ENCODE measurements at regions not wholly inside any gene's neighbourhood (a gene's known extent, or its start where the extent isn't known, plus 50 kb on each side); places are given as distances from the start of the nearest gene placed in this dataset.

- intact Hi-C loops (cut with micrococcal nuclease) = no loop called here
- Histone ChIP-seq H3K36me3 (ENCODE audit: insufficient read depth, low read length) (no peaks in the 10 kb centered on the region), H3K27me3 (ENCODE audit: insufficient read depth, low read length) (no peaks in the 10 kb centered on the region), H3K27ac (ENCODE audit: low read depth, low read length) (no peak overlapping the region), H3K4me1 (ENCODE audit: insufficient read depth, low read length) (no peaks in the 10 kb centered on the region), H3K9me3 (ENCODE audit: control insufficient read depth in 1 of 2, low read length in 2 of 2) (no peaks in the 10 kb centered on the region), H3K4me3 (ENCODE audit: low read length in 2 of 2) (no peak overlapping the region)
- peaks cover 0 to 2% of the 10 kb centered on the region in 2 donors for H3K27me3 Mint-ChIP-seq
- ChIA-PET CTCF (ENCODE audit: partially characterized antibody) (no interaction called here), POLR2A (ENCODE audit: partially characterized antibody) (no interaction called here)
- no peak for DNase-seq
- peaks cover 0 to 10% (median 2%) of the 10 kb centered on the region in 8 donors for H3K9me3 Mint-ChIP-seq
- no peak overlapping the region for H3K27ac Mint-ChIP-seq
- no peak overlapping the region for H3K4me3 Mint-ChIP-seq
- H3K36me3 Mint-ChIP-seq = no peaks in the 10 kb centered on the region
- H3K4me1 Mint-ChIP-seq = no peaks in the 10 kb centered on the region
These were observed 410.9 kb downstream of the PLK2 start for GRCh38 chr5:58048954-58049353.

GRCh38 chr5:58048185-58048925, 411.5 kb downstream of the PLK2 start:
- no peak overlapping the region for H3K27ac ChIP-seq (ENCODE audit: low read depth, low read length)
- ChIA-PET CTCF (ENCODE audit: partially characterized antibody) (no interaction called here), POLR2A (ENCODE audit: partially characterized antibody) (no interaction called here)
- no peaks in the 10 kb centered on the region for H3K9me3 ChIP-seq (ENCODE audit: control insufficient read depth in 1 of 2, low read length in 2 of 2)
- Mint-ChIP-seq H3K4me1 (no peaks in the 10 kb centered on the region), H3K4me3 (no peak overlapping the region), H3K27me3 (peaks cover 0 to 2% of the 10 kb centered on the region in 2 donors), H3K36me3 (no peaks in the 10 kb centered on the region), H3K9me3 (peaks cover 0 to 8% (median 2%) of the 10 kb centered on the region in 8 donors), H3K27ac (no peak overlapping the region)
- intact Hi-C loops (cut with micrococcal nuclease) = no loop called here
- no peak overlapping the region for H3K4me3 ChIP-seq (ENCODE audit: low read length in 2 of 2)
- H3K4me1 ChIP-seq (ENCODE audit: insufficient read depth, low read length) = no peaks in the 10 kb centered on the region
- DNase-seq = no peak
- H3K27me3 ChIP-seq (ENCODE audit: insufficient read depth, low read length) = no peaks in the 10 kb centered on the region
- no peaks in the 10 kb centered on the region for H3K36me3 ChIP-seq (ENCODE audit: insufficient read depth, low read length)

- no peaks in the 10 kb centered on the region for H3K27me3 ChIP-seq (ENCODE audit: insufficient read depth, low read length)
- H3K9me3 Mint-ChIP-seq = peaks cover 0 to 3% (median 0%) of the 10 kb centered on the region in 8 donors
- no peak overlapping the region for H3K27ac ChIP-seq (ENCODE audit: low read depth, low read length)
- H3K27me3 Mint-ChIP-seq = peaks cover 2 to 3% of the 10 kb centered on the region in 2 donors
- no peaks in the 10 kb centered on the region for H3K36me3 ChIP-seq (ENCODE audit: insufficient read depth, low read length)
- H3K4me3 Mint-ChIP-seq = no peak overlapping the region
- no peaks in the 10 kb centered on the region for H3K36me3 Mint-ChIP-seq
- POLR2A ChIA-PET (ENCODE audit: partially characterized antibody) = no interaction called here
- intact Hi-C loops (cut with micrococcal nuclease) = no loop called here
- H3K4me3 ChIP-seq (ENCODE audit: low read length in 2 of 2) = no peak overlapping the region
- H3K27ac Mint-ChIP-seq = no peak overlapping the region
- no peak for DNase-seq
- CTCF ChIA-PET (ENCODE audit: partially characterized antibody) = no interaction called here
- H3K4me1 ChIP-seq (ENCODE audit: insufficient read depth, low read length) = no peaks in the 10 kb centered on the region
- no peaks in the 10 kb centered on the region for H3K9me3 ChIP-seq (ENCODE audit: control insufficient read depth in 1 of 2, low read length in 2 of 2)
- H3K4me1 Mint-ChIP-seq = no peaks in the 10 kb centered on the region
These were observed 413.5 kb downstream of the PLK2 start for GRCh38 chr5:58046371-58046770.

GRCh38 chr5:58044166-58044565, 415.7 kb downstream of the PLK2 start:
- H3K4me3 ChIP-seq (ENCODE audit: low read length in 2 of 2) = no peak overlapping the region
- Mint-ChIP-seq H3K4me3 (no peak overlapping the region), H3K27ac (no peak overlapping the region), H3K4me1 (no peaks in the 10 kb centered on the region), H3K27me3 (peaks cover 2 to 3% of the 10 kb centered on the region in 2 donors), H3K9me3 (no peaks in the 10 kb centered on the region), H3K36me3 (no peaks in the 10 kb centered on the region)
- H3K27me3 ChIP-seq (ENCODE audit: insufficient read depth, low read length) = no peaks in the 10 kb centered on the region
- H3K4me1 ChIP-seq (ENCODE audit: insufficient read depth, low read length) = no peaks in the 10 kb centered on the region
- DNase-seq = no peak
- H3K9me3 ChIP-seq (ENCODE audit: control insufficient read depth in 1 of 2, low read length in 2 of 2) = no peaks in the 10 kb centered on the region
- CTCF ChIA-PET (ENCODE audit: partially characterized antibody) = no interaction called here
- H3K27ac ChIP-seq (ENCODE audit: low read depth, low read length) = no peak overlapping the region
- H3K36me3 ChIP-seq (ENCODE audit: insufficient read depth, low read length) = no peaks in the 10 kb centered on the region
- intact Hi-C loops (cut with micrococcal nuclease) = no loop called here
- POLR2A ChIA-PET (ENCODE audit: partially characterized antibody) = no interaction called here

GRCh38 chr5:58043032-58043945, 416.6 kb downstream of the PLK2 start:
- POLR2A ChIA-PET (ENCODE audit: partially characterized antibody) = no interaction called here
- H3K27ac Mint-ChIP-seq = no peak overlapping the region

GRCh38 chr5:58041884-58042283, 418.0 kb downstream of the PLK2 start:
- CTCF ChIA-PET (ENCODE audit: partially characterized antibody) = no interaction called here
- no peaks in the 10 kb centered on the region for H3K36me3 ChIP-seq (ENCODE audit: insufficient read depth, low read length)
- H3K4me1 ChIP-seq (ENCODE audit: insufficient read depth, low read length) = no peaks in the 10 kb centered on the region
- Mint-ChIP-seq H3K4me1 (no peaks in the 10 kb centered on the region), H3K27ac (no peak overlapping the region), H3K9me3 (no peaks in the 10 kb centered on the region), H3K4me3 (no peak overlapping the region), H3K27me3 (peaks cover 0 to 3% of the 10 kb centered on the region in 2 donors), H3K36me3 (no peaks in the 10 kb centered on the region)
- intact Hi-C loops (cut with micrococcal nuclease) = no loop called here
- H3K9me3 ChIP-seq (ENCODE audit: control insufficient read depth in 1 of 2, low read length in 2 of 2) = no peaks in the 10 kb centered on the region
- POLR2A ChIA-PET (ENCODE audit: partially characterized antibody) = no interaction called here
- no peak for DNase-seq
- H3K27ac ChIP-seq (ENCODE audit: low read depth, low read length) = no peak overlapping the region
- no peak overlapping the region for H3K4me3 ChIP-seq (ENCODE audit: low read length in 2 of 2)
- no peaks in the 10 kb centered on the region for H3K27me3 ChIP-seq (ENCODE audit: insufficient read depth, low read length)

More at GRCh38 chr5:58043032-58043945, 416.6 kb downstream of the PLK2 start:
- H3K4me1 ChIP-seq (ENCODE audit: insufficient read depth, low read length) = no peaks in the 10 kb centered on the region
- H3K4me3 ChIP-seq (ENCODE audit: low read length in 2 of 2) = no peak overlapping the region
- no peaks in the 10 kb centered on the region for H3K36me3 ChIP-seq (ENCODE audit: insufficient read depth, low read length)
- intact Hi-C loops (cut with micrococcal nuclease) = no loop called here
- H3K9me3 ChIP-seq (ENCODE audit: control insufficient read depth in 1 of 2, low read length in 2 of 2) = no peaks in the 10 kb centered on the region
- no peaks in the 10 kb centered on the region for H3K27me3 ChIP-seq (ENCODE audit: insufficient read depth, low read length)
- no peak overlapping the region for H3K27ac ChIP-seq (ENCODE audit: low read depth, low read length)
- H3K27me3 Mint-ChIP-seq = peaks cover 0 to 3% of the 10 kb centered on the region in 2 donors
- no peaks in the 10 kb centered on the region for H3K9me3 Mint-ChIP-seq
- H3K4me3 Mint-ChIP-seq = no peak overlapping the region
- no peaks in the 10 kb centered on the region for H3K36me3 Mint-ChIP-seq
- no peak for DNase-seq
- no peaks in the 10 kb centered on the region for H3K4me1 Mint-ChIP-seq
- CTCF ChIA-PET (ENCODE audit: partially characterized antibody) = no interaction called here

GRCh38 chr5:58040846-58041245, 419.0 kb downstream of the PLK2 start:
- no peak overlapping the region for H3K27ac Mint-ChIP-seq
- no peaks in the 10 kb centered on the region for H3K9me3 Mint-ChIP-seq
- Histone ChIP-seq H3K27ac (ENCODE audit: low read depth, low read length) (no peak overlapping the region), H3K27me3 (ENCODE audit: insufficient read depth, low read length) (no peaks in the 10 kb centered on the region), H3K36me3 (ENCODE audit: insufficient read depth, low read length) (no peaks in the 10 kb centered on the region), H3K4me3 (ENCODE audit: low read length in 2 of 2) (no peak overlapping the region), H3K9me3 (ENCODE audit: control insufficient read depth in 1 of 2, low read length in 2 of 2) (no peaks in the 10 kb centered on the region), H3K4me1 (ENCODE audit: insufficient read depth, low read length) (no peaks in the 10 kb centered on the region)
- ChIA-PET CTCF (ENCODE audit: partially characterized antibody) (no interaction called here), POLR2A (ENCODE audit: partially characterized antibody) (no interaction called here)
- no peaks in the 10 kb centered on the region for H3K4me1 Mint-ChIP-seq
- no peak overlapping the region for H3K4me3 Mint-ChIP-seq
- peaks cover 0 to 3% of the 10 kb centered on the region in 2 donors for H3K27me3 Mint-ChIP-seq
- intact Hi-C loops (cut with micrococcal nuclease) = no loop called here
- no peaks in the 10 kb centered on the region for H3K36me3 Mint-ChIP-seq
- DNase-seq = no peak

Data from CD4-positive, alpha-beta memory T cell (primary cell).